ENCODE measurements at regions not wholly inside any gene's neighbourhood (a gene's known extent, or its start where the extent isn't known, plus 50 kb on each side); places are given as distances from the start of the nearest gene placed in this dataset.

DNA sequence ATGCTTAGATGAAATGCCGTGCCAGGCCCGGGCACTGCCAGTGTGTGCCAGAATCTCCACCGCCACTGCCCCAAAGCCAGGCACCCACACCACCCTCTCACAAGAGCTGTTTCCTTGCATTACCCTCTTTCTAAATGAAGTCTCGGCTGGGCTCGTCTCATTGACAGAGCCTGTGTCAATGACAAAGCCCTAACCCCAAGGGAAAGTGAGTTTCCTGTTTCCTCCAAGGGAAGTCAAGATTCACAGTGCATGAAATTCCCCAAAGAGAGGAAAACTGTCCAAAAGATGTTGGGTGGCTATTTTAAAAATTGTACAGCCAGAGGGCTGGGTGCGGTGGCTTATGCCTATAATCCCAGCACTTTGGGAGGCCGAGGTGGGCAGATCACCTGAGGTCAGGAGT, 75.4 kb upstream of the AKAP12 start:
- Histone ChIP-seq H3K4me1 (ENCODE audit: insufficient read depth, low read length) (no peaks in the 10 kb centered on the region), H3K4me3 (ENCODE audit: low read length) (no peak overlapping the region), H3K27ac (ENCODE audit: low read depth in 1 of 2, low read length in 2 of 2) (no peak overlapping the region), H3K36me3 (ENCODE audit: insufficient read depth, low read length) (no peaks in the 10 kb centered on the region), H3K9me3 (ENCODE audit: control insufficient read depth in 1 of 2, insufficient read depth in 1 of 2, low read length in 2 of 2) (no peaks in the 10 kb centered on the region), H3K27me3 (ENCODE audit: control insufficient read depth in 1 of 2, insufficient read depth in 2 of 2, low read length in 2 of 2) (no peaks in the 10 kb centered on the region)
- H3K27ac Mint-ChIP-seq, result no peak overlapping the region
- peaks cover 4% of the 10 kb centered on the region for H3K27me3 Mint-ChIP-seq
- no peak for DNase-seq
- POLR2A ChIA-PET, result no interaction called here
- intact Hi-C loops (cut with DNase I, micrococcal nuclease), result no loop called here
- no peak overlapping the region for H3K4me3 Mint-ChIP-seq
- ATAC-seq (ENCODE audit: poor library complexity), result no peak
- no peaks in the 10 kb centered on the region for H3K36me3 Mint-ChIP-seq (ENCODE audit: low read depth)
- no peaks in the 10 kb centered on the region for H3K4me1 Mint-ChIP-seq (ENCODE audit: low read depth)
- no peaks in the 10 kb centered on the region for H3K9me3 Mint-ChIP-seq
- CTCF ChIA-PET, result no interaction called here
- TF ChIP-seq CTCF (IDR thresholded peaks at IDR 0.05), result no peak

GRCh38 chr6:151166180-151166579, 73.6 kb upstream of the AKAP12 start:
- Histone ChIP-seq H3K27me3 (ENCODE audit: control insufficient read depth in 1 of 2, insufficient read depth in 2 of 2, low read length in 2 of 2) (no peaks in the 10 kb centered on the region), H3K36me3 (ENCODE audit: insufficient read depth, low read length) (no peaks in the 10 kb centered on the region), H3K4me3 (ENCODE audit: low read length) (no peak overlapping the region), H3K9me3 (ENCODE audit: control insufficient read depth in 1 of 2, insufficient read depth in 1 of 2, low read length in 2 of 2) (no peaks in the 10 kb centered on the region), H3K4me1 (ENCODE audit: insufficient read depth, low read length) (no peaks in the 10 kb centered on the region), H3K27ac (ENCODE audit: low read depth in 1 of 2, low read length in 2 of 2) (no peak overlapping the region)
- no peak for ATAC-seq (ENCODE audit: poor library complexity)
- Mint-ChIP-seq H3K9me3 (no peaks in the 10 kb centered on the region), H3K36me3 (ENCODE audit: low read depth) (no peaks in the 10 kb centered on the region), H3K4me3 (no peak overlapping the region), H3K27me3 (peaks cover 4% of the 10 kb centered on the region), H3K27ac (no peak overlapping the region), H3K4me1 (ENCODE audit: low read depth) (no peaks in the 10 kb centered on the region)
- ChIA-PET POLR2A (interaction anchor here (0.7 kb wide), 1 partner anchor 1650 kb away, joined by 6 read pairs; no protein-coding TSS in a partner anchor), CTCF (no interaction called here)
- TF ChIP-seq CTCF (IDR thresholded peaks at IDR 0.05), result no peak
- DNase-seq, result no peak
- intact Hi-C loops (cut with DNase I, micrococcal nuclease), result no loop called here

- Histone ChIP-seq H3K36me3 (ENCODE audit: insufficient read depth, low read length) (no peaks in the 10 kb centered on the region), H3K27me3 (ENCODE audit: control insufficient read depth in 1 of 2, insufficient read depth in 2 of 2, low read length in 2 of 2) (no peaks in the 10 kb centered on the region), H3K4me1 (ENCODE audit: insufficient read depth, low read length) (no peaks in the 10 kb centered on the region), H3K4me3 (ENCODE audit: low read length) (no peak overlapping the region), H3K9me3 (ENCODE audit: control insufficient read depth in 1 of 2, insufficient read depth in 1 of 2, low read length in 2 of 2) (no peaks in the 10 kb centered on the region), H3K27ac (ENCODE audit: low read depth in 1 of 2, low read length in 2 of 2) (no peak overlapping the region)
- ChIA-PET POLR2A (no interaction called here), CTCF (no interaction called here)
- ATAC-seq (ENCODE audit: poor library complexity) (no peak), DNase-seq (no peak)
- H3K36me3 Mint-ChIP-seq (ENCODE audit: low read depth), result no peaks in the 10 kb centered on the region
- intact Hi-C loops (cut with DNase I, micrococcal nuclease), result no loop called here
- no peak overlapping the region for H3K4me3 Mint-ChIP-seq
- no peaks in the 10 kb centered on the region for H3K4me1 Mint-ChIP-seq (ENCODE audit: low read depth)
- H3K27me3 Mint-ChIP-seq, result peaks cover 4% of the 10 kb centered on the region
- no peaks in the 10 kb centered on the region for H3K9me3 Mint-ChIP-seq
- H3K27ac Mint-ChIP-seq, result no peak overlapping the region
- TF ChIP-seq CTCF (IDR thresholded peaks at IDR 0.05), result no peak
Measured at GRCh38 chr6:151167034-151167433, 72.7 kb upstream of the AKAP12 start.

Data from CD4-positive, alpha-beta T cell (primary cell).